Activated T-helper 2 cell treated with anti-CD3 and anti-CD28 coated beads, Interferon-gamma antibody, Interleukin-2, Interleukin-4, amounts not matched to agents 10 μg/mL and 5 μg/mL and 100 μg/mL, durations not matched to agents 14 hours and 24 hours and 36 hours (primary cell): ENCODE measurements at regions not wholly inside any gene's neighbourhood (a gene's known extent, or its start where the extent isn't known, plus 50 kb on each side); places are given as distances from the start of the nearest gene placed in this dataset.
"Not testable (repeated sequence)": the region's sequence is repeated elsewhere in the genome, so short reads cannot be mapped to it uniquely, and the experiment has no call there.

Experiments used
- DNase-seq: peaks from one replicate; pipeline ENCODE4 v3.0.0; 2021; ENCODE audit warnings: low spot score
- H3K27ac Mint-ChIP-seq: one replicate; pipeline ENCODE4 v1.8.0; 2021; ENCODE audit warnings: mixed read lengths
- H3K27me3 Mint-ChIP-seq: one replicate; pipeline ENCODE4 v1.8.0; 2021; ENCODE audit warnings: low read depth, mixed read lengths
- H3K36me3 Mint-ChIP-seq: one replicate; pipeline ENCODE4 v1.8.0; 2021; ENCODE audit warnings: low read depth, mixed read lengths
- H3K4me1 Mint-ChIP-seq: one replicate; pipeline ENCODE4 v1.8.0; 2021; ENCODE audit warnings: low read depth, mixed read lengths
- H3K4me3 Mint-ChIP-seq: one replicate; pipeline ENCODE4 v1.8.0; 2021; ENCODE audit warnings: low read depth, mild to moderate bottlenecking, moderate library complexity, mixed read lengths
- H3K9me3 Mint-ChIP-seq: one replicate; pipeline ENCODE4 v1.8.0; 2021; ENCODE audit warnings: mixed read lengths
- intact Hi-C: fragments of 100-400 bp; cut with micrococcal nuclease; formaldehyde crosslinking; loops from one replicate; pipeline ENCODE4 v1.15.1; 2023

DNA sequence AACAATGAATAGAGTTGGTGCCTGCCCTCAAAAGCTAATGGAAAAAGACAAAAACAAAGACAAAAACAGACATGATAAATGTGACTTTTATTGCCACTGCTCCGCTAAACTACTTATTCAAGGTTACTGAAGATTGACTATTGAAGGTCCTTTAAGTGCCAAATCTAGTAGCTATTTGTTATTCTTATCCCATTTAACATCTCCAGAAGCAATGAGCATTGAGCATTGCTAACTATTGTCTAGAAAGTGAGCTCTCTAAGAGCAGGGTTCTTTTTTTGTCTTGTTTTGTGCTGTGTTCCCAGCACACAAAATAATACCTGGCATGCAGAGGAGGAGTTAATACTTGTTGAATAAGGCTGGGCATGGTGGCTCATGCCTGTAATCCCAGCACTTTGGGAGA, 95.4 kb upstream of the SFRP2 start:
- Mint-ChIP-seq H3K27ac (no peak overlapping the region), H3K4me3 (no peak overlapping the region), H3K9me3 (peaks cover 16% of the 10 kb centered on the region), H3K27me3 (no peaks in the 10 kb centered on the region), H3K4me1 (no peaks in the 10 kb centered on the region), H3K36me3 (no peaks in the 10 kb centered on the region)
- DNase-seq, result no peak
- intact Hi-C loops, result no loop called here

DNA sequence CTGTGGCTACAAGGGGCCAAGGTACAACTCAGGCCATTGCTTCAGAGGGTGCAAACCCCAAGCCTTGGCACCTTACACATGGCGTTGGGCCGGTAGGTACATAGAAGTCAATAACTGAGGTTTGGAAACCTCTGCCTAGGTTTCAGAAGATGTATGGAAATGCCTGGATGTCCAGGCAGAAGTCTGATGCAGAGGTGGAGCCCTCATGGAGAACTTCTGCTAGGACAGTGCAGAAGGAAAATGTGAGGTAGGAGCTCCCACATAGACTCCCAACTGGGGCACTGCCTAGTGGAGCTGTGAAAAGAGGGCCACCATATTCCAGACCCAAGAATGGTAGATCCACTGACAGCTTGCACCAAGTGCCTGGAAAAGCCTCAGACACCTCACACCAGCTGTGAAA, 92.1 kb upstream of the SFRP2 start:
- Mint-ChIP-seq H3K4me3 (no peak overlapping the region), H3K27me3 (no peaks in the 10 kb centered on the region), H3K9me3 (peaks cover 20% of the 10 kb centered on the region), H3K27ac (no peak overlapping the region), H3K4me1 (no peaks in the 10 kb centered on the region), H3K36me3 (no peaks in the 10 kb centered on the region)
- intact Hi-C loops, result no loop called here
- DNase-seq, result no peak

DNA sequence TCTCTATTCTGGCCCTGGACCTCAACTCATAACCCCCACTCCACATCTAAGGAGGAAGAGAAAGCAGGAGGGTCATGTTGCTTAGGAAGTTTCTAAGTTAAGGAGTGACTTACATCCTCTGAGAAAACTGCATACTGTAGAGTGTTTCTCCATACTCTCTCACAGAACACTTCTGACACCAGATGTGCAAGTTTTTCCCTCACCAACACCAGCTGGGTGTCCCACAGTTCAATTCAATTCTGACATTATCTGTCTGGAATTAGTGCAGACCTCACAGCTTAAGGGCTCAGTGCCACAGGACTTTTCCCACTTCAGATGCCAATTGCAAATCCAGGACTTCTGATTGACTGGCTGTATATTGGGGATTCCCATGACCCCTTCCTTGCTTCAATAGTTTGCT, 89.0 kb upstream of the SFRP2 start:
- H3K4me1 Mint-ChIP-seq, result no peaks in the 10 kb centered on the region
- H3K9me3 Mint-ChIP-seq, result peaks cover 20% of the 10 kb centered on the region
- no peaks in the 10 kb centered on the region for H3K27me3 Mint-ChIP-seq
- intact Hi-C loops, result no loop called here
- no peaks in the 10 kb centered on the region for H3K36me3 Mint-ChIP-seq
- DNase-seq, result no peak
- no peak overlapping the region for H3K27ac Mint-ChIP-seq
- H3K4me3 Mint-ChIP-seq, result no peak overlapping the region

DNA sequence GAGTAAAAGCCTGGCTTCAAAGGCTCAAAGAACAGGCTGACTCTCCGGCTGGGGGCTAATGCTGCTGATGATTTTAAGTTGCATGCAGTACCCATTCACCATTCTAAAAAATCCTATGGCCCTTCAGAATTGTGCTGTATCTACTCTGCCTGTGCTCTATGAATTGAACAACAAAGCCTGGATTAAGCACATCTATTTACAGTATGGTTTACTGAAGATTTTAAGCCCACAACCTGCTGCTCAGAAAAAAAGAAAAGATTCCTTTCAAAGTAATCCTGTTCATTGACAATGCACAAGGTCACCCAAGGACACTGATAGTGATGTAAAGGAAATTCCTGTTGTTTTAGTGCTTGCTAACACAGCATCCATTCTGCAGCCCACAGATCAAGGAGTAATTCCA, 84.9 kb upstream of the SFRP2 start:
- no peaks in the 10 kb centered on the region for H3K4me1 Mint-ChIP-seq
- no peaks in the 10 kb centered on the region for H3K36me3 Mint-ChIP-seq

DNA sequence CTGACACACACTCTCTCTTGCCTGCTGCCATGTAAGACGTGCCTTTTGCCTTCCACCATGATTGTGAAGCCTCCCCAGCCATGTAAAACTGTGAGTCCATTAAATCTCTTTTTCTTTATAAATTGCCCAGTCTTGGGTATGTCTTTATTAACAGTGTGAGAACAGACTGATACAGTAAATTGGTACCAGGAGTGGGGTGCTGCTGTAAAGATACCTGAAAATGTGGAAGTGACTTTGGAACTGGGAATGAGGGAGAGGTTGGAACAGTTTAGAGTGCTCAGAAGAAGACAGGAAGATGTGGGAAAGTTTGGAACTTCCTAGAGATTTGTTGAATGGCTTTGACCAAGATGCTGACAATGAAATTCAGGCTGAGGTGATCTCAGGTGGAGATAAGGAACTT, 77.9 kb upstream of the SFRP2 start:
- H3K4me3 Mint-ChIP-seq, intact Hi-C loops, H3K27me3 Mint-ChIP-seq, DNase-seq, H3K4me1 Mint-ChIP-seq, H3K27ac Mint-ChIP-seq, H3K36me3 Mint-ChIP-seq: not testable (repeated sequence)
- peaks cover 47% of the 10 kb centered on the region for H3K9me3 Mint-ChIP-seq

More for the DNA sequence above, 84.9 kb upstream of the SFRP2 start:
- no peak overlapping the region for H3K4me3 Mint-ChIP-seq
- H3K27me3 Mint-ChIP-seq, result no peaks in the 10 kb centered on the region
- H3K9me3 Mint-ChIP-seq, result peaks cover 2% of the 10 kb centered on the region
- H3K27ac Mint-ChIP-seq, result no peak overlapping the region
- intact Hi-C loops, result no loop called here
- no peak for DNase-seq

DNA sequence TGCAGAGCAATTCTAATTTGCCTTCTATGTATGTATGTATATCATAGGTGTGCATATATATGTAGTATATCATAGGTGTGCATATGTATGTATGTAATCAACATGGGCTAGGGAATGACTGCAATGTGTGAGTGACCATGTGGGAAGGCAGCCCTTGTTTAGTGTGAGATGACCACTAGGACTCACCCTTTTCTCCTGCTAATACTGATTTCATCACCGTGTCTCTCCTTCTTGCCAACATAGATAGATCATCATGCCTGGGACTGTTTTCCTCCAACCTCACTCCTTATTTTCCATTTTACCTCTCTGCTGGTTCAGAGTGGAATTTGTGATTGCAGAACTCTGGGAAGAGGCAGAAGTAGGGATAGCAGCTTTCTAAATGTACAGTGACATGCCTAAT, 63.6 kb upstream of the SFRP2 start:
- H3K4me3 Mint-ChIP-seq, result no peak overlapping the region
- H3K9me3 Mint-ChIP-seq, result peaks cover 8% of the 10 kb centered on the region
- peaks cover 2% of the 10 kb centered on the region for H3K27me3 Mint-ChIP-seq
- DNase-seq, result no peak
- no peak overlapping the region for H3K27ac Mint-ChIP-seq
- H3K4me1 Mint-ChIP-seq, result no peaks in the 10 kb centered on the region
- intact Hi-C loops, result no loop called here
- no peaks in the 10 kb centered on the region for H3K36me3 Mint-ChIP-seq

DNA sequence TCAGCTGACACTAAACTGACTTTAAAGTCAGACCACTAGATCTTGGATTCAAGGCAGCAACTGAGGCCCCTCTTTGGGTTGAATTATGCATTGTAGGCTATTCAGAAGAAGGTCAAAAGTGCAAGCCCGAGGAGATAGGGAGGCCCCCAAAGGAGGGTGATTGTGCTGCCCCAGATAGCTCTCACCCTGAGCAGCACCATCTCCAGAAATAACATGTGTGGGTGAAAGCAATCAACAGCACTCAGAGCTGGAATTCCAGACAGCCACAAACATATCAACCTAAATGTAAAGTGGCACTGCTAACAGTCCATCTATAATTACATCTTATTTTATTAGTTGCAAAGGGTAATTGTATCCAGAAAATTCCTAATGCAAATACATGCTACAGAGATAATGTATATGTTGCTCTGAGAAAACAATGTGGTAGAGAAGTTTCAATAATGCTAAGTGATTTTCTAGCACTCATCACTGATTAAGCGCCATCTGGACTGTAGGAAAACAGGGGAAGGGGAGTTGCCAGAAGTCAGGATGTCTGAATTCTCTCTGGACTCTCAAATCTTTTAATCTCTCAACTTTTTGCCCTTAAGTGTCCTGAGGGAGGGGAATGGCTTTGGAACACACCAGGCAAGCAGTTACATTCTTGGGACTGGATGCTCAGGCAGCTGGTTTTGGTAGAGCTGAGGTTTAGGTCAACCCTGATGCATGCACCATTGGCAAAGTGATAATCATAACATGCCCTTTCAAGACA, 61.8 kb upstream of the SFRP2 start:
- Mint-ChIP-seq H3K4me3 (no peak overlapping the region), H3K27ac (no peak overlapping the region), H3K36me3 (no peaks in the 10 kb centered on the region), H3K9me3 (no peaks in the 10 kb centered on the region), H3K4me1 (no peaks in the 10 kb centered on the region), H3K27me3 (peaks cover 4% of the 10 kb centered on the region)
- DNase-seq, result no peak
- intact Hi-C loops, result no loop called here

DNA sequence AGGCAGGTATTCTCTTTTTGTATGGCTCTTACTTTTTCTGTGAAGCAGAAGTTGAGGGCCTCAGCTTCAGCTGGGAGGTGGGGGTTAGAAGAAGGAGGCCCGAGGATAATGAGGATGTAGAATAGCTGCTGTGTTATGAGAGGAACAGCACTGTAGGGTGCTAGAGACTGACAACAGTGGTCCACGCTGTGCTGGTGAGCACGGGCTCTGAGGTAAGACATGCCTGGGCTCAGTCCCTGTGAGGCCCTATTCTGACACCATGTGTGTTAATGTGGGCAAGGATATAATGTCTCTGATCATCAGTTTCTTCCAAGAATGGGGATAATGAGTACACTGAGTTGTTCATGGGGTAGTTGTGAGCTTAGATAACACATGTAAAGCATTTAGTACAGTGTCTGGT, 55.3 kb upstream of the SFRP2 start:
- no peak for DNase-seq
- no peak overlapping the region for H3K4me3 Mint-ChIP-seq
- H3K36me3 Mint-ChIP-seq, result no peaks in the 10 kb centered on the region
- peaks cover 2% of the 10 kb centered on the region for H3K27me3 Mint-ChIP-seq
- no peak overlapping the region for H3K27ac Mint-ChIP-seq
- H3K4me1 Mint-ChIP-seq, result no peaks in the 10 kb centered on the region
- no peaks in the 10 kb centered on the region for H3K9me3 Mint-ChIP-seq
- intact Hi-C loops, result no loop called here
